ENCODE measurements at regions not wholly inside any gene's neighbourhood (a gene's known extent, or its start where the extent isn't known, plus 50 kb on each side); places are given as distances from the start of the nearest gene placed in this dataset.

- TF ChIP-seq CTCF (IDR thresholded peaks at IDR 0.05): no peak
- TF ChIP-seq POLR2A (IDR thresholded peaks at IDR 0.05): no peak
- no peak for TF ChIP-seq POLR2AphosphoS5 (IDR thresholded peaks at IDR 0.05)
These were observed 369.6 kb upstream of the DPP6 start for GRCh38 chr7:153682628-153683027.
